ENCODE measurements at regions not wholly inside any gene's neighbourhood (a gene's known extent, or its start where the extent isn't known, plus 50 kb on each side); places are given as distances from the start of the nearest gene placed in this dataset.

GRCh38 chr17:79183043-79183292 is 108.3 kb downstream of the ENGASE start:
- DNase-seq (ENCODE audit: low read depth in 6 of 9, low spot score in 9 of 9): no peak
- Histone ChIP-seq H3K27me3 (ENCODE audit: control insufficient read depth in 2 of 2, insufficient read depth in 1 of 2, low read length in 1 of 2) (peaks cover 38 to 69% of the 10 kb centered on the region in 2 donors), H3K36me3 (ENCODE audit: control insufficient read depth in 2 of 2, insufficient read depth in 2 of 2, low read length in 1 of 2) (no peaks in the 10 kb centered on the region), H3K9me3 (ENCODE audit: control insufficient read depth in 2 of 2, insufficient read depth in 1 of 2, low read length in 1 of 2) (peaks cover 0 to 2% of the 10 kb centered on the region in 2 donors), H3K4me1 (ENCODE audit: control insufficient read depth in 2 of 2, insufficient read depth in 2 of 2, low read length in 2 of 2) (no peaks in the 10 kb centered on the region), H3K27ac (ENCODE audit: low read depth in 1 of 2, low read length in 1 of 2) (no peak overlapping the region), H3K4me3 (ENCODE audit: low read length in 2 of 2) (no peak overlapping the region)
- 3% methylated on average over 43 of the region's 43 CpGs for WGBS

DNA sequence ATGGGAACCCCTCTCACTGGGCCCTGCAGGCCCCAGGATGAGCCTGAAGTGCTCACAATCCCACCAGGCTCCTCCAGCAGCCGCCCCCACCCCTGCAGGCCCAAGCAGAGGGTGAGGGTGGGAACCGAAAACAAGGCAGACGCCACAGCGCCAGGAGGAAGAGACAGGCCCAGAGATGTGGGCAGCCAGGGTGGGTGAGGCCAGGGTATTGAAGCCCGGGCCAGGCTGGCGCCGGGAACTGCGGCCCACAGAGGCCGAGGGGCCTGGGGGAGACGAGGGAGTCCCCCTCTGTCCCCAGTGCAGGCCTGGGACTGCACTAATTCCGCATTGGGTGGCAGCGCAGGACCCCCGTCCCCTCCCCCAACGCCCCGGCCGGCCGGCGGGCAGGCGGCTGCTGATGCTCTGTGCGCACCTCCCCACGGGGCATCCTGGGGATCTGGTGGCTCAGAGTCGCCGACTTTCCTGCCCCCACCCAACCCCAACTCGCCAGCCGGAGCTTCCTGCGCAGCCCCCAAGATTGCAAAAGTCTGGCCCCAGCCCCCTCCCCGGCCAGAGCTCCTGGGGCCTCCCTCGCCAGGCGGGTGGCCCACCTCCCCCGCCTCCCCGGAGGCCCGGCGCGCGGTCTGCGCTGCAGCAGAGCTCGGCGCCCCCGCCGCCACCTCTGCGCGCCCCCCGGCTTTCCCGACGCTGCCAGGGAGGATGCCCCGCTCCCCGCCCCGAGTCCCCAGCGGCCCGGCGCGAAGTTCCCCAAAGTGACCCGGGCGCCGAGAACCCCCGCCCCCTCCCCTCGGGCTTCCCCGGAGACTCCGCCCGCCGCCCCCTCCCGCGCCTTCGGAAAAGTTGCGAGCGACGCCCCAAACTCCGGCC is 107.8 kb downstream of the ENGASE start:
- no peak for DNase-seq (ENCODE audit: low read depth in 6 of 9, low spot score in 9 of 9)
- Histone ChIP-seq H3K27ac (ENCODE audit: low read depth in 1 of 2, low read length in 1 of 2) (no peak overlapping the region), H3K9me3 (ENCODE audit: control insufficient read depth in 2 of 2, insufficient read depth in 1 of 2, low read length in 1 of 2) (peaks cover 0 to 2% of the 10 kb centered on the region in 2 donors), H3K4me3 (ENCODE audit: low read length in 2 of 2) (no peak overlapping the region), H3K4me1 (ENCODE audit: control insufficient read depth in 2 of 2, insufficient read depth in 2 of 2, low read length in 2 of 2) (no peaks in the 10 kb centered on the region), H3K27me3 (ENCODE audit: control insufficient read depth in 2 of 2, insufficient read depth in 1 of 2, low read length in 1 of 2) (peaks cover 36 to 64% of the 10 kb centered on the region in 2 donors), H3K36me3 (ENCODE audit: control insufficient read depth in 2 of 2, insufficient read depth in 2 of 2, low read length in 1 of 2) (no peaks in the 10 kb centered on the region)
- 9% methylated on average over 68 of the region's 68 CpGs for WGBS

DNA sequence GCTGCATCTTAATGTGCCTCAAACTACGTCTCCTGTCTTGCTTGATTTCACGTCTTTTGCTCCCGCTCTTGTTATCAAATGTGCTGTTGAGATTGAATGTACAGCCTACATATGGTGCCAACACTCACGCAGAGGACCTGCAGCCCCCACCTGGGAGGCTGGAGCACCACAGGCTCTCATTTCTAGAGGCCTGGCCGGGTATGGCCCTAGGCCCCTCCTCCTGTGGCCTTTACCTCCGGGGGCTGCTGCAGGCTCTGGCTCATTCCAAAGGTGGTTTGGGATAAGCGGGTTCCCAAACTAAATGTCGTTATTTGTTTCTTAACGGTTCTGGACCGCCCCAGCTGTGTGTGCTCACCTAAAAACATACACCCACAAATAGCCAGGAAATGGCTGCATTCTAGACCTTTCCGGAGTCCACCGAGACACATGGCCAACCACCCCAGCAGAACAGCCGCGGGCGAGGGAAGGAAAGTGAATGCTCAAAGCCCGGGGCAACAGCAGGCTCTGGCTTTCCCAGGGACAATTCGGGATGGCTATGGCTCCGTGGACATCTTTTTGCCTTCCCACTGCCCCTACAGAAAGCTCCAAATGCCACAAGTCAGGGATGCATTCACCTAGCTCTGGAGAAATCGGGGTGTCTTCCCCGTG is 105.9 kb downstream of the ENGASE start:
- no peak overlapping the region for H3K4me3 ChIP-seq (ENCODE audit: low read length in 2 of 2)
- H3K27ac ChIP-seq (ENCODE audit: low read depth in 1 of 2, low read length in 1 of 2): no peak overlapping the region
- no peak for DNase-seq (ENCODE audit: low read depth in 6 of 9, low spot score in 9 of 9)
- no peaks in the 10 kb centered on the region for H3K4me1 ChIP-seq (ENCODE audit: control insufficient read depth in 2 of 2, insufficient read depth in 2 of 2, low read length in 2 of 2)
- H3K9me3 ChIP-seq (ENCODE audit: control insufficient read depth in 2 of 2, insufficient read depth in 1 of 2, low read length in 1 of 2): peaks cover 0 to 2% of the 10 kb centered on the region in 2 donors
- WGBS: 92% methylated on average over 20 of the region's 20 CpGs
- H3K27me3 ChIP-seq (ENCODE audit: control insufficient read depth in 2 of 2, insufficient read depth in 1 of 2, low read length in 1 of 2): peaks cover 34 to 47% of the 10 kb centered on the region in 2 donors
- H3K36me3 ChIP-seq (ENCODE audit: control insufficient read depth in 2 of 2, insufficient read depth in 2 of 2, low read length in 1 of 2): no peaks in the 10 kb centered on the region

- Histone ChIP-seq H3K27ac (ENCODE audit: low read depth in 1 of 2, low read length in 1 of 2) (no peak overlapping the region), H3K27me3 (ENCODE audit: control insufficient read depth in 2 of 2, insufficient read depth in 1 of 2, low read length in 1 of 2) (peaks cover 25 to 36% of the 10 kb centered on the region in 2 donors), H3K9me3 (ENCODE audit: control insufficient read depth in 2 of 2, insufficient read depth in 1 of 2, low read length in 1 of 2) (peaks cover 0 to 2% of the 10 kb centered on the region in 2 donors), H3K4me3 (ENCODE audit: low read length in 2 of 2) (no peak overlapping the region), H3K36me3 (ENCODE audit: control insufficient read depth in 2 of 2, insufficient read depth in 2 of 2, low read length in 1 of 2) (no peaks in the 10 kb centered on the region), H3K4me1 (ENCODE audit: control insufficient read depth in 2 of 2, insufficient read depth in 2 of 2, low read length in 2 of 2) (no peaks in the 10 kb centered on the region)
- DNase-seq (ENCODE audit: low read depth in 6 of 9, low spot score in 9 of 9): no peak
- 94% methylated on average over 16 of the region's 16 CpGs for whole genome bisulfite sequencing
Measured at GRCh38 chr17:79179334-79179733, 104.7 kb downstream of the ENGASE start.

DNA sequence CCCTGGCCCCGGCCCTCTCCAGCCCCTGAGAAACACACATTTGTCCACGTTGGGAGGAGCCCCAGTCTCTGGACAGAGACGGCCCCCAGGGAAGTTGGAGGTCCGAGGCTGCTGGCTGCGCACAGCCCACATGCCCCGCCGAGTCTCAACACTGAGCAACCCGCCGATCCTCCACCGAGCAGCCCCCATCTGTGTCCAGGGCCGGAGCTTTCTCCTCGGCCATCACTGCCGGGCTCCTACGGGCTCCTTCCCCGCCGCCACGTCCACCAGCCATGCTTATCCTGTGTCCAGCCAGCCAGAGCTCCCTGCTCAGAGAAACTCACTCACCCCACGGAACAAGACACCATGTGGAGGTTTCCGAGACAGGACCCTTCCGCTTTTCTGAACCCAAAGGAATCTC is 103.3 kb downstream of the ENGASE start:
- DNase-seq (ENCODE audit: low read depth in 6 of 9, low spot score in 9 of 9): no peak
- Histone ChIP-seq H3K27me3 (ENCODE audit: control insufficient read depth in 2 of 2, insufficient read depth in 1 of 2, low read length in 1 of 2) (peaks cover 10 to 23% of the 10 kb centered on the region in 2 donors), H3K36me3 (ENCODE audit: control insufficient read depth in 2 of 2, insufficient read depth in 2 of 2, low read length in 1 of 2) (no peaks in the 10 kb centered on the region), H3K9me3 (ENCODE audit: control insufficient read depth in 2 of 2, insufficient read depth in 1 of 2, low read length in 1 of 2) (no peaks in the 10 kb centered on the region), H3K4me1 (ENCODE audit: control insufficient read depth in 2 of 2, insufficient read depth in 2 of 2, low read length in 2 of 2) (no peaks in the 10 kb centered on the region), H3K4me3 (ENCODE audit: low read length in 2 of 2) (no peak overlapping the region), H3K27ac (ENCODE audit: low read depth in 1 of 2, low read length in 1 of 2) (no peak overlapping the region)
- 86% methylated on average over 20 of the region's 20 CpGs for WGBS

DNA sequence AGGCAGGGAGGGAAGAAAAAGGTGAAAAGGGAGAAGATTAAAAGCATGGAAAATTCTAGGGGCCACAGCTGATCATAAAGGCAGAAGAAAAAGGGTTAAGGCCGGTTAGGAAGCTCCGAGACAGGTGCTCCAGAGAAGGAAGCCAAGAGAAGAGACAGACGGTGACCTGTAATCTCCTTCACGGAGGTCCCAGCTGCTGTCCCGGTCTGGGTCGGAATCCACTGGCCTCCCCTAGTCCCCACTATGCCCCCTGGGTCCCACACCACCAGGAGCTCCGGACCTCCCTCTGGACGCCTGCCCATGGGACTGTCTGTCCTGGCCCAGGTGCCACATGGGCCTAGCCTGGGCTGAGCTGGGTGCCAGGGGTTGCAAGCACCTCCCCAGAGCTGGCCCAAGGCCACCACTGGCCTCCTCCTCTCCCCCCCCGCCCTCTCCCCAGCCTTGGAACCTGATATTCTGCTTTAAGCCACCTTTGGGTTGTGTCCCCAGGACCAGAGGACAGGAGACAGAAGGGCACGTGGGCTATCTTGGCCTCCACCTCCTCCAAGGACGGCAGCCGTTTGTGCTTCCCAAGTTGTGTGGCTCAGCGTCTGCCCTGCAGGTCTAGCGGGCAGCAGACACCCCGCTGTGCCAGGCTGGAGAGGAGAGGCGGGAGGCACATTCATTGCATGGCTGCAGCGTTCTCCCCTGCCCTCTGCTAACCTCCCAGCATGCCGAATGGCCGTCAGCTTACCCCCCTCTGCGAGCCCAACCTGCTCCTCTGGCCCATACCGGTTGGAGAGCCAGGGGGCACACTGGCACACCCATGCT is 102.4 kb downstream of the ENGASE start:
- Histone ChIP-seq H3K9me3 (ENCODE audit: control insufficient read depth in 2 of 2, insufficient read depth in 1 of 2, low read length in 1 of 2) (no peaks in the 10 kb centered on the region), H3K4me1 (ENCODE audit: control insufficient read depth in 2 of 2, insufficient read depth in 2 of 2, low read length in 2 of 2) (no peaks in the 10 kb centered on the region), H3K4me3 (ENCODE audit: low read length in 2 of 2) (no peak overlapping the region), H3K36me3 (ENCODE audit: control insufficient read depth in 2 of 2, insufficient read depth in 2 of 2, low read length in 1 of 2) (no peaks in the 10 kb centered on the region), H3K27me3 (ENCODE audit: control insufficient read depth in 2 of 2, insufficient read depth in 1 of 2, low read length in 1 of 2) (peaks cover 2 to 16% of the 10 kb centered on the region in 2 donors), H3K27ac (ENCODE audit: low read depth in 1 of 2, low read length in 1 of 2) (no peak overlapping the region)
- 87% methylated on average over 21 of the region's 21 CpGs for WGBS
- DNase-seq (ENCODE audit: low read depth in 6 of 9, low spot score in 9 of 9): no peak

DNA sequence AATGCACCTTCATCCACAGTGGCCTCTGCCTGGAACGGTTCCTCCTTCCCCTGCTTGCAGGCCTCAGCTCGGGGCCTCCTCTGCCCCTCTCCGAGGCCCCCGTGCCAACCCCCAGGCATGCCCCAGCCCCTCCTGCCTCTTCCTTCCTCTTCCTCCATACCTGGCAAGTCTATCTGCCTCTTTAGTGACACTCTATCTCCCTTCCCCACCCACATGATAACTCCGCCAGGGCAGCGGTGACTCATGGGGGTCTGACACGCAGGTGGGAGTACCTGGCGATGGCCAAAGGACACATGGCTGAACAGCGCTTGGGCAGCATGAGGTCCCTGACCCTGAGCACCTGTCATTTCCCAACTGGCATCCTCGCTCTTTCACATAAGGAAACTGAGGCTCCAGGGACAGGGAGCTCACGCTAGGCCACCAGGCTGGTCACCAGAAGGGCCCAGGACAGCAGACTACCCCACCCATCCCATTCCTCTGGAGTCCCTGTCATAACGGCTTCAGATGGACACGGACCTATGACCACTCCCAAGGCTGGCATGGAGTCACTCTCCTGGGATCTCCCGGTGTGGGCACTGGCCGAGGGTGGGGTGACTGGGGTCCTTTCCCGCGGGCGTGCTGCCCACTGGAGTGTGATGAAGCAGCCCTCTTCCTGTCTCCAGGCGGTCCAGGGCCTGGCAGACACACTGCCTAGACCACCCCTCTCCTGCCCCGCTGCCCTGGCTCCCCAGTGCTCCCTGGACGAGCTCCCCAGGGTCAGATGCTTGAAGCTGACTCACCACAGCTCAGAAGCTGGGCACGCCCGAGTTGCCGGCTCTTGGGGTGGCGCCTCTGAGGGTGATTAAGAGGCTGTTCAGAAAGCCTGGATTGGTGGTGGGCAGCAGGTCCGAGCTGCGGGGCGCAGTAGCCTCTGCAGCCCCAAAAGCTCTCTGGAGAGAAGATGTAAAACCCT is 100.6 kb downstream of the ENGASE start:
- no peak overlapping the region for H3K4me3 ChIP-seq (ENCODE audit: low read length in 2 of 2)
- no peak for DNase-seq (ENCODE audit: low read depth in 6 of 9, low spot score in 9 of 9)
- no peaks in the 10 kb centered on the region for H3K36me3 ChIP-seq (ENCODE audit: control insufficient read depth in 2 of 2, insufficient read depth in 2 of 2, low read length in 1 of 2)
- no peak overlapping the region for H3K27ac ChIP-seq (ENCODE audit: low read depth in 1 of 2, low read length in 1 of 2)
- peaks cover 0 to 4% of the 10 kb centered on the region in 2 donors for H3K27me3 ChIP-seq (ENCODE audit: control insufficient read depth in 2 of 2, insufficient read depth in 1 of 2, low read length in 1 of 2)
- H3K9me3 ChIP-seq (ENCODE audit: control insufficient read depth in 2 of 2, insufficient read depth in 1 of 2, low read length in 1 of 2): no peaks in the 10 kb centered on the region
- WGBS: 81% methylated on average over 28 of the region's 28 CpGs
- H3K4me1 ChIP-seq (ENCODE audit: control insufficient read depth in 2 of 2, insufficient read depth in 2 of 2, low read length in 2 of 2): no peaks in the 10 kb centered on the region

DNA sequence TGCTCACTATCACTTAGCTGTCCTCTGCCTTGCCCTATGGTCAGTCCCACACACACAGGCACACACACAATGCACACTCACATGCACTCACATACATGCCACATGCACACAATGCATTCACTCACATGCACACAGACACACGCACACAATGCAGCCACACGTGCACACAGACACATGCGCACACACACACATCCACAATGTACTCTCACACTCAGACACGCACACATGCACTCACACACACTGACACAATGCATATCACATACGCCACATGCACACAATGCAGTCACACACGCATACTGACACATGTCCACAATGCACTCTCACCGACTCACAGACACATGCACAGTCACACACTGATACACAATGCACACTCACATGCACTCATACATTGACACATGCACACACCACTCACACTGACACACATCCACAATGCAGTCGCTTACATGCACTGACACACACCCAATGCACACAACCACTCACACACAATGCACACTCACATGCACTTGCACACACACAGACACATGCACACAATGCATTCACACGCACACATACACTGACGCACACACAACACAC is 99.7 kb downstream of the ENGASE start:
- Histone ChIP-seq H3K27me3 (ENCODE audit: control insufficient read depth in 2 of 2, insufficient read depth in 1 of 2, low read length in 1 of 2) (peaks cover 0 to 5% of the 10 kb centered on the region in 2 donors), H3K36me3 (ENCODE audit: control insufficient read depth in 2 of 2, insufficient read depth in 2 of 2, low read length in 1 of 2) (no peaks in the 10 kb centered on the region), H3K9me3 (ENCODE audit: control insufficient read depth in 2 of 2, insufficient read depth in 1 of 2, low read length in 1 of 2) (no peaks in the 10 kb centered on the region), H3K27ac (ENCODE audit: low read depth in 1 of 2, low read length in 1 of 2) (no peak overlapping the region), H3K4me3 (ENCODE audit: low read length in 2 of 2) (no peak overlapping the region), H3K4me1 (ENCODE audit: control insufficient read depth in 2 of 2, insufficient read depth in 2 of 2, low read length in 2 of 2) (no peaks in the 10 kb centered on the region)
- no peak for DNase-seq (ENCODE audit: low read depth in 6 of 9, low spot score in 9 of 9)
- 89% methylated on average over 10 of the region's 10 CpGs for WGBS

Measured in thymus (tissue), 11 donors.